Fibroblast of lung (primary cell): ENCODE measurements at regions not wholly inside any gene's neighbourhood (a gene's known extent, or its start where the extent isn't known, plus 50 kb on each side); places are given as distances from the start of the nearest gene placed in this dataset.

Source experiments
- DNase-seq, 2 donors: peaks; one replicate each; pipeline versions ENCODE4 v3.0.0 to v3.0.0-alpha.2; 2010; ENCODE audit warnings: low read depth in 2 of 2
- H2AFZ ChIP-seq: 2 replicates; pipeline ENCODE4 v1.5.1; 2012; ENCODE audit warnings: low read length, control low read depth, inconsistent platforms
- H3K27ac ChIP-seq: 2 replicates; pipeline ENCODE4 v1.5.1; 2011; ENCODE audit warnings: low read length, control low read depth; ENCODE audit not compliant: insufficient read depth
- H3K27me3 ChIP-seq: 2 replicates; pipeline ENCODE4 v1.5.1; 2011; ENCODE audit warnings: mild to moderate bottlenecking, low read length; ENCODE audit not compliant: control insufficient read depth, insufficient read depth
- H3K36me3 ChIP-seq: 2 replicates; pipeline ENCODE4 v1.5.1; 2011; ENCODE audit warnings: low read length; ENCODE audit not compliant: control insufficient read depth, insufficient read depth
- H3K4me1 ChIP-seq: 2 replicates; pipeline ENCODE4 v1.5.1; 2011; ENCODE audit warnings: low read length; ENCODE audit not compliant: control insufficient read depth, insufficient read depth; ENCODE audit errors: extremely low read depth
- H3K4me2 ChIP-seq: 2 replicates; pipeline ENCODE4 v1.5.1; 2011; ENCODE audit warnings: low read length, control low read depth; ENCODE audit not compliant: insufficient read depth; ENCODE audit errors: extremely low read depth
- H3K4me3 ChIP-seq, 4 experiments: fragments of 200-600 bp in 1 of 4; sonication (generic) in 1 of 4; replicated peaks in 1 of 4; 2 replicates each; pipeline ENCODE4 v1.5.1; 2011 to 2016; ENCODE audit warnings: low read length in 4 of 4, low read depth in 3 of 4, mild to moderate bottlenecking in 3 of 4, control low read depth in 2 of 4, inconsistent platforms in 1 of 4, mixed read lengths in 1 of 4; ENCODE audit not compliant: insufficient read depth in 1 of 4; ENCODE audit errors: control extremely low read depth in 1 of 4
- H3K79me2 ChIP-seq: 2 replicates; pipeline ENCODE4 v1.5.1; 2012; ENCODE audit warnings: mild to moderate bottlenecking, low read length, inconsistent platforms; ENCODE audit not compliant: control insufficient read depth, insufficient read depth
- H3K9ac ChIP-seq: 2 replicates; pipeline ENCODE4 v1.5.1; 2011; ENCODE audit warnings: mild to moderate bottlenecking, low read length, control low read depth; ENCODE audit not compliant: insufficient read depth
- H3K9me3 ChIP-seq: 2 replicates; pipeline ENCODE4 v1.5.1; 2012; ENCODE audit warnings: low read depth, low read length; ENCODE audit not compliant: control insufficient read depth, insufficient read depth
- H4K20me1 ChIP-seq: 2 replicates; pipeline ENCODE4 v1.5.1; 2011; ENCODE audit warnings: low read length; ENCODE audit not compliant: control insufficient read depth, insufficient read depth; ENCODE audit errors: extremely low read depth
- CTCF ChIP-seq, 2 donors: IDR thresholded peaks in 1 of 2; conservative IDR thresholded peaks in 1 of 2; 1 replicate in 1 of 2; 2 replicates in 1 of 2; pipeline ENCODE4 v1.5.1; 2011 to 2012; ENCODE audit warnings: low read length in 2 of 2, control low read depth in 1 of 2, inconsistent platforms in 1 of 2, low read depth in 1 of 2, mild to moderate bottlenecking in 1 of 2
- EZH2 ChIP-seq: IDR thresholded peaks from 2 replicates; pipeline ENCODE4 v1.5.1; 2012; ENCODE audit warnings: low read length, control low read depth, mild to moderate bottlenecking; ENCODE audit errors: missing control alignments

GRCh38 chrX:102018208-102018607 lies 86.4 kb upstream of the ZMAT1 start:
- Histone ChIP-seq H3K27ac (no peak overlapping the region), H3K27me3 (no peaks in the 10 kb centered on the region), H3K9me3 (no peaks in the 10 kb centered on the region), H3K4me1 (no peaks in the 10 kb centered on the region), H4K20me1 (no peaks in the 10 kb centered on the region), H2AFZ (no peak overlapping the region), H3K36me3 (no peaks in the 10 kb centered on the region), H3K9ac (no peak overlapping the region), H3K4me3 (no peak overlapping the region), H3K4me2 (no peak overlapping the region), H3K79me2 (no peaks in the 10 kb centered on the region)
- DNase-seq: no peak
- TF ChIP-seq CTCF (conservative IDR thresholded peaks at IDR 0.05 in 1 of 2, IDR thresholded peaks at IDR 0.05 in 1 of 2; ENCODE audit: low read depth in 1 of 2, low read length in 2 of 2) (no peak), EZH2 (no peak)

- no peaks in the 10 kb centered on the region for H3K4me1 ChIP-seq
- no peak overlapping the region for H2AFZ ChIP-seq
- no peak for TF ChIP-seq CTCF (conservative IDR thresholded peaks at IDR 0.05 in 1 of 2, IDR thresholded peaks at IDR 0.05 in 1 of 2; ENCODE audit: low read depth in 1 of 2, low read length in 2 of 2)
- no peak for TF ChIP-seq EZH2
- no peak overlapping the region for H3K4me3 ChIP-seq
- no peaks in the 10 kb centered on the region for H4K20me1 ChIP-seq
- H3K9ac ChIP-seq: no peak overlapping the region
- H3K79me2 ChIP-seq: no peaks in the 10 kb centered on the region
- DNase-seq: no peak
- no peak overlapping the region for H3K4me2 ChIP-seq
- H3K27ac ChIP-seq: no peak overlapping the region
- H3K36me3 ChIP-seq: no peaks in the 10 kb centered on the region
- no peaks in the 10 kb centered on the region for H3K27me3 ChIP-seq
- H3K9me3 ChIP-seq: no peaks in the 10 kb centered on the region
These were observed 77.1 kb upstream of the ZMAT1 start for GRCh38 chrX:102008901-102009300.

- H3K27me3 ChIP-seq: no peaks in the 10 kb centered on the region
- no peaks in the 10 kb centered on the region for H3K9me3 ChIP-seq
- no peak overlapping the region for H3K4me2 ChIP-seq
- no peak overlapping the region for H3K27ac ChIP-seq
- no peak overlapping the region for H3K9ac ChIP-seq
- no peak overlapping the region for H3K4me3 ChIP-seq
- no peak overlapping the region for H2AFZ ChIP-seq
- H3K79me2 ChIP-seq: no peaks in the 10 kb centered on the region
- DNase-seq: no peak
- no peaks in the 10 kb centered on the region for H3K36me3 ChIP-seq
- H3K4me1 ChIP-seq: no peaks in the 10 kb centered on the region
- H4K20me1 ChIP-seq: no peaks in the 10 kb centered on the region
- TF ChIP-seq CTCF (conservative IDR thresholded peaks at IDR 0.05 in 1 of 2, IDR thresholded peaks at IDR 0.05 in 1 of 2; ENCODE audit: low read depth in 1 of 2, low read length in 2 of 2): no peak
- TF ChIP-seq EZH2: no peak
These were observed 68.1 kb upstream of the ZMAT1 start for GRCh38 chrX:101999644-102000539.
